Gastroesophageal sphincter (tissue), 3 donors: ENCODE measurements at regions not wholly inside any gene's neighbourhood (a gene's known extent, or its start where the extent isn't known, plus 50 kb on each side); places are given as distances from the start of the nearest gene placed in this dataset.

ENCODE experiments used
- CTCF ChIP-seq, 4 experiments: fragments of 200-600 bp in 2 of 4; fragments of 450-650 bp in 2 of 4; sonication (generic) in 1 of 4; IDR thresholded peaks; one replicate each; pipeline ENCODE4 v1.5.1; 2017 to 2019; ENCODE audit warnings: antibody characterized with exemption in 4 of 4, mild to moderate bottlenecking in 2 of 4, moderate library complexity in 2 of 4
- EP300 ChIP-seq: sonication (generic); formaldehyde crosslinking; IDR thresholded peaks from one replicate; pipeline ENCODE4 v1.6.1; 2017; ENCODE audit warnings: antibody characterized with exemption, mild to moderate bottlenecking
- POLR2A ChIP-seq, 2 donors: fragments of 450-650 bp; IDR thresholded peaks; one replicate each; pipeline ENCODE4 v1.6.1; 2017; ENCODE audit warnings: antibody characterized with exemption in 2 of 2, mild to moderate bottlenecking in 2 of 2, moderate library complexity in 1 of 2
- POLR2AphosphoS5 ChIP-seq: sonication (generic); formaldehyde crosslinking; IDR thresholded peaks from one replicate; pipeline ENCODE4 v1.6.1; 2017; ENCODE audit warnings: antibody characterized with exemption

GRCh38 chr16:62596125-62596524 lies 559.9 kb upstream of the CDH8 start:
- TF ChIP-seq CTCF (IDR thresholded peaks at IDR 0.05), result no peak
- TF ChIP-seq POLR2AphosphoS5, result no peak
- no peak for TF ChIP-seq POLR2A (IDR thresholded peaks at IDR 0.05)
- TF ChIP-seq EP300, result no peak
